SK-N-MC (cell line): ENCODE measurements at regions not wholly inside any gene's neighbourhood (a gene's known extent, or its start where the extent isn't known, plus 50 kb on each side); places are given as distances from the start of the nearest gene placed in this dataset.

Source experiments
- DNase-seq: peaks from one replicate; pipeline ENCODE4 v3.0.0-alpha.2; 2011; ENCODE audit warnings: low read depth, low spot score
- H3K27ac ChIP-seq: fragments of 200-600 bp; sonication (generic); 2 replicates; pipeline ENCODE4 v1.5.1; 2016; ENCODE audit warnings: mixed run types
- H3K36me3 ChIP-seq: fragments of 200-600 bp; sonication (generic); 2 replicates; pipeline ENCODE4 v1.6.1; 2017; ENCODE audit warnings: antibody characterized with exemption, low read length, mixed read lengths; ENCODE audit not compliant: insufficient read depth
- H3K4me3 ChIP-seq: fragments of 200-600 bp; sonication (generic); 2 replicates; pipeline ENCODE4 v1.5.1; 2016
- H3K9ac ChIP-seq: fragments of 200-600 bp; sonication (generic); 2 replicates; pipeline ENCODE4 v1.8.0; 2017; ENCODE audit warnings: mixed run types, mixed read lengths; ENCODE audit not compliant: insufficient read length
- H3K9me3 ChIP-seq: fragments of 200-600 bp; sonication (generic); 2 replicates; pipeline ENCODE4 v1.6.1; 2017; ENCODE audit warnings: low read depth, mild to moderate bottlenecking, antibody characterized with exemption, low read length, moderate library complexity, mixed read lengths
- EZH2 ChIP-seq: fragments of 200-600 bp; sonication (generic); IDR thresholded peaks from one replicate; pipeline ENCODE4 v1.6.1; 2017; ENCODE audit warnings: antibody characterized with exemption
- FOXP2 ChIP-seq: optimal IDR thresholded peaks from 2 replicates; pipeline ENCODE3; 2011; ENCODE audit warnings: mild to moderate bottlenecking, moderate library complexity; ENCODE audit not compliant: insufficient read depth; ENCODE audit errors: extremely low read length, control extremely low read depth
- POLR2AphosphoS5 ChIP-seq: IDR thresholded peaks from 2 replicates; pipeline ENCODE4 v1.6.1; 2012; ENCODE audit warnings: mild to moderate bottlenecking, low read depth, low read length, borderline replicate concordance

- Histone ChIP-seq H3K36me3 (no peaks in the 10 kb centered on the region), H3K9ac (no peak overlapping the region), H3K27ac (no peak overlapping the region), H3K4me3 (no peak overlapping the region), H3K9me3 (no peaks in the 10 kb centered on the region)
- no peak for DNase-seq
- no peak for TF ChIP-seq EZH2
- no peak for TF ChIP-seq POLR2AphosphoS5
Observed at GRCh38 chr1:117798550-117798949, 130.9 kb downstream of the GDAP2 start.

DNA sequence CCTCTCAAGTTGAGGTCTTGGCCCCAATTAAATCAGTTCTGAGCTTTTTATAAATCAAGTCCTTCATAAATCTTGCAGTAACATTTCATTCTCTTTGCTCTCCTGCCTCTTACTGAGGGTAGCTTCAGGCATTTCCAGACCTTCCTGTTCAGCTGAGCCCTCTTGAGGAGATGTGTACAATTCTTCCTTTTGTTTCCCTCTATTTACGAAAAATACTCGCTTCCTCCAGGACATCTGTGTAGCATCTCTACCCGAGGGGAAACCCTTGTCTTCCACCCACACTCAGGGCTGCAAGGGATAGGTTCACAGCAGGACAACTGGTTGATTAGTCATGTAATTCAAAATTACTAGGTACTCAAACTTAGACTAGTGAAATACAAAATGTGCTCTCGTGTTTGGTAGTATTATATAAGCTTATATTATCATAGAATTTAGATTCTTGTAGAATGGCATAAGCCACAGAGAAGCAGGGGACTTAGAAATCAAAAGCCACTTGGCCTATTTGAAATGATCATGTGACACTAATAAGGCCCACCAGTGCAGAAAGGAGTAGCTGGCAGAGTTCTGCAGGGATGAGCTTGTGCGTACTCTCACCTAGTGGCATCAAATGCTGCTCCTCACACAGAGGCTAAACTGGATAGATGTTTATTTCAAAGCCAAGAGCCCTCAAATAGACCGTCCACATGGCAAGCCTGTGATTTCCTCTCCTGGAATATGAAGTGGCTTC lies 126.7 kb downstream of the GDAP2 start:
- no peak overlapping the region for H3K27ac ChIP-seq
- peak; percentile 40 for DNase-seq
- no peak overlapping the region for H3K4me3 ChIP-seq
- no peaks in the 10 kb centered on the region for H3K36me3 ChIP-seq
- TF ChIP-seq POLR2AphosphoS5 (no peak), FOXP2 (no peak), EZH2 (no peak)
- H3K9me3 ChIP-seq: no peaks in the 10 kb centered on the region
- no peak overlapping the region for H3K9ac ChIP-seq

DNA sequence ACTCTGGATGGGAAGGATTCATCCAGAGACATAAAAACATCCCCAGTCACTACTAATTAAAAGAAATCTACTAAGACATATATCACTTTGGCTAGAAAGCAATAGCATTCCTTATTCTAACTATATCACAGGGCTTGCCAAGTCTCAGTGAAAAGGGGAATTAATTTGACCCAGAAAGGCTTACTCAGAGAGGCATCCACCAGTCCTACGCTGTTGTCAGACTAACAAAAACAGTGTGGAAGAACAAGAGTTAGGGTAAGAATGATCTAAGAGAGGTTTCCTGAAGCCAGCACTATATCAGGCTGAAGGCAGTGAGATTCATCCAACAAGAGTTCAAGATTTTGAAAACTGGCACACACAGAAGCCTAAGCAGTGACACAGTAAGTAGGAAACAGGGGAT lies 126.1 kb downstream of the GDAP2 start:
- H3K36me3 ChIP-seq: no peaks in the 10 kb centered on the region
- no peak for DNase-seq

DNA sequence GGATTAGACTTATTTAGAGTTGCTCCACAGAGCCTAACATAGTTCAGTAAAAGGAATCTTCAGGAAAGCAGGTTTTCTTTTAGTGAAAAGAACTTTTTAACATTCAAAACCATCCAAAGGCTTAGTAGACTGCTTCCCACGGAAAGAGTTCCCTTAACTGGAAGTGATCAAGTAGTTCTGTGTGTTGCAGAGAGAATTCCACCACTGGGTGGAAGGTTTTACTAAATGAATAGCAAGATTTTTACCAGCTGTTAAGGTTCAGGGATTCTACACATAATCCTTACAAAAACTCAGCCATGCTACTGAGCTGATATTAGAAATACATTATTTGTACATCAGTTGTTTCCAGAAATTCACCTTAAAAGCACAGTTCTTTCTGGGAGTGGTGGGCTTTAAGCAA lies 119.7 kb downstream of the GDAP2 start:
- Histone ChIP-seq H3K27ac (no peak overlapping the region), H3K36me3 (no peaks in the 10 kb centered on the region), H3K4me3 (no peak overlapping the region), H3K9ac (no peak overlapping the region), H3K9me3 (no peaks in the 10 kb centered on the region)
- no peak for DNase-seq
- TF ChIP-seq POLR2AphosphoS5 (no peak), EZH2 (no peak), FOXP2 (no peak)

More for the DNA sequence above, 126.1 kb downstream of the GDAP2 start:
- Histone ChIP-seq H3K9me3 (no peaks in the 10 kb centered on the region), H3K9ac (no peak overlapping the region), H3K4me3 (no peak overlapping the region), H3K27ac (no peak overlapping the region)
- TF ChIP-seq FOXP2: no peak
- no peak for TF ChIP-seq POLR2AphosphoS5
- no peak for TF ChIP-seq EZH2

DNA sequence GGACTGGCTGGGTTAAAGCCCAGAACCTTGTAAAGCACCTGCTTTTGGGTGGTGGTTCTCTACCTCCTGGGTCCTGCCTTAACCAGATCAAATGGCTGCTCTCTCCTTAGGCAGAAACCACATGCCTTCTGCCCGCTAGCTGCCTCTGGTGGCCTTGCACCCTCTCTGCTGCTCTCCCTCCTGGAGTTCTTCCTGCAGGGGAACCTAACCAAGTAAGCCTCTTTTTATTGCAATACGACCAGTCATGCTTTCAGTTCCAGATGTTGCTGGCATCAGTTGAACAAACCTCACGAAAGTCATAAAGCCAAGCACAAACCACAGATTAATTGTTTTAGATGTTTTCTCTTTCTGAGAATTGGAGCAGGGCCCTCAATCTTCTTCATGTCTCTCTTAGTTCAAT lies 118.9 kb downstream of the GDAP2 start:
- Histone ChIP-seq H3K36me3 (no peaks in the 10 kb centered on the region), H3K4me3 (no peak overlapping the region), H3K27ac (no peak overlapping the region), H3K9ac (no peak overlapping the region), H3K9me3 (no peaks in the 10 kb centered on the region)
- TF ChIP-seq EZH2 (no peak), POLR2AphosphoS5 (no peak), FOXP2 (no peak)
- no peak for DNase-seq

DNA sequence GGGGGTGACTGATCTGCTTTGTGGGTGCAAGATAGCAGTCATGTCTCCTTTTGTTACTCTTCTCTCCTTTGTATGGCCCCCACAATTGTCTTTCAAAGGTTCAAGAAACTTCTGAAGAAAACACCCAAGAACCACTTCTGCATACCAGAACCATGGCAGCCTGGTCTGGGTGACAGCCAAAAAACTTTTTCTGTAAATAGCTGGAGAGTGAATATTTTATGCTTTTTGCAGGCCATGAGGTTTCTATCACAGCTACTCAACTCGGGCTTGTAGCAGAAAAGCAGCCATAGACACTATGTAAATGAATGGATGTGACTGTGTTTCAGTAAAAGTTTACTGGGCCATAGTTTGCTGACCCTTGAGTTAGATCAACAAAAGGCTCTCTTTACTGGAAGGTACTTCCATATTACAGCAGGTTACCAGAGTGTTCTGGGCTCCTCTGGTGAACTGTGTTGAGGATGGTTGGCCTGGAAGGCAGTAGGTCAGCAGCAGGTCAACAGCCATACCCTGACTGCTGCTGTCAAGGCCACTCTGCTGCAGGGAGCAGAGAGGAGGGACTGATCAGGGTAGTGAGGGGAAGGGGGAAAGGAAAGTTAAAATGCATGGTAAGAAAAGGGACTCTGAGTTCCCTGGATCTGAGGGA lies 116.4 kb downstream of the GDAP2 start:
- H3K27ac ChIP-seq: no peak overlapping the region
- no peak for TF ChIP-seq EZH2
- no peak for TF ChIP-seq POLR2AphosphoS5
- no peak for TF ChIP-seq FOXP2

More for the DNA sequence above, 116.4 kb downstream of the GDAP2 start:
- H3K9me3 ChIP-seq: no peaks in the 10 kb centered on the region
- DNase-seq: no peak
- H3K9ac ChIP-seq: no peak overlapping the region
- H3K4me3 ChIP-seq: no peak overlapping the region
- H3K36me3 ChIP-seq: no peaks in the 10 kb centered on the region
